AG10803 (cell line): ENCODE measurements at regions not wholly inside any gene's neighbourhood (a gene's known extent, or its start where the extent isn't known, plus 50 kb on each side); places are given as distances from the start of the nearest gene placed in this dataset.

Source experiments
- DNase-seq: peaks from one replicate; pipeline ENCODE4 v3.0.0; 2010; ENCODE audit warnings: low read depth
- H3K4me3 ChIP-seq: 2 replicates; pipeline ENCODE4 v1.5.1; 2011; ENCODE audit warnings: mild to moderate bottlenecking, low read length, control low read depth
- CTCF ChIP-seq: conservative IDR thresholded peaks from 2 replicates; pipeline ENCODE4 v1.5.1; 2011; ENCODE audit warnings: mild to moderate bottlenecking, low read length, control low read depth, inconsistent platforms

- no peak for TF ChIP-seq CTCF
- DNase-seq = no peak
- no peak overlapping the region for H3K4me3 ChIP-seq
Observed at GRCh38 chrX:39401483-39402110, 600.3 kb downstream of the MID1IP1 start.

DNA sequence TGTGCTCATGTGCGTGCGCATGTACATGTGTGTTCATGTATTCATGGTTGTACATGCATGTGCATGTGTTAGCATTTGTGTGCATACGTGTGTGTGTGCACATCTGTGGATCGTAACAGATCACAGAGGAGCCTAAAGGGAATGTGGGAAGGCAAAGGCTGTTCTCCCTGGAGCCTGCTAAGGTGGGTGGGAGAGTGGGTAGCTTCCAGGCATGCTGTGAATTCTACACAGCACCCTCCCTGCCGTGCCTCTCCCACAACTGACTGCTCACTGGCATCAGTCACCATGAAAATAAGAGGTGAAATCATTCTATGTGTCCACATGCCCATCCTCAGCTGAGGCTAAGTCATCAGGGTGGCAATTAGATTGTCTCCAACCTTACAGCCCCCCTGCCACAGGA lies 600.9 kb downstream of the MID1IP1 start:
- no peak for TF ChIP-seq CTCF
- H3K4me3 ChIP-seq = no peak overlapping the region
- DNase-seq = no peak

- H3K4me3 ChIP-seq = no peak overlapping the region
- TF ChIP-seq CTCF = no peak
- no peak for DNase-seq
Observed at GRCh38 chrX:39406799-39407198, 605.5 kb downstream of the MID1IP1 start.

GRCh38 chrX:39409246-39409917 lies 608.1 kb downstream of the MID1IP1 start:
- H3K4me3 ChIP-seq = no peak overlapping the region
- no peak for DNase-seq
- no peak for TF ChIP-seq CTCF

- no peak for TF ChIP-seq CTCF
- no peak overlapping the region for H3K4me3 ChIP-seq
- DNase-seq = no peak
Observed at GRCh38 chrX:39414290-39414854, 613.1 kb downstream of the MID1IP1 start.

DNA sequence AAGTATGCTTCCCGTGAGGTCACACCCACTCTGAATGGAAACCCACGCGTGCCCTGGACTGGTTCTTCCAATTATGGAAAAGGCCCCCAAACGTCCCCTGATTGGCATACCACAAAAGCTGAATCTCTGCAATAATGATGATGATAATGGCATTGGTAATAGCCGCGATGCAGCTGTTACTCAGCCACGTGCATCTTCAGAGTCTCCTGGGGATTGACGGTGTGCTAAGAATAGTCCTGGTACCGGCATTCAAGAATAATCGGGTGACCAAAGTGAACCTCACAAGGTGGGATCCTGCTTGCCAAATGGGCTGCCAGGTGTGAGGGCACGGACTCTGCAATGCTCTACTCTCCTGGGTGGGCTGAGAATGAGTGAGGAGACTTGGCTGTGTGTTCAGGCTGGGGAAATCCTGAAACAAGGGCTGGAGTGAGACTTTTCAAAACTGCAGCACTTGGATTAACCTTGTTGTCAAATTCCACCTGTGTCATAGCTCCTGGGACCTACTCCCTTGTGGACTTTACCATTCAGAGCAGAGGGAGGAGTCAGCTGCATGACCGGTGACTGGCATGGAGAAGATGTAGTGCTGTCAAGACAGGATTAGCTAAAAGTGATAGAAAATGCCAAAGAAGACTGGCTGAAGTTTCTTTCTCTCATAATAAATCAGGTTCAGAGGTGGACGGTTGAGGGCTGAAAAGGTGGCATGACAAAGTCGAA lies 615.4 kb downstream of the MID1IP1 start:
- H3K4me3 ChIP-seq = no peak overlapping the region
- no peak for TF ChIP-seq CTCF
- DNase-seq = no peak
